Stimulated activated CD8-positive, alpha-beta memory T cell treated with anti-CD3 and anti-CD28 coated beads, Interleukin-4, amount 100 ng/mL, for 48 hours (primary cell): ENCODE measurements at regions not wholly inside any gene's neighbourhood (a gene's known extent, or its start where the extent isn't known, plus 50 kb on each side); places are given as distances from the start of the nearest gene placed in this dataset.
"Not testable (repeated sequence)": the region's sequence is repeated elsewhere in the genome, so short reads cannot be mapped to it uniquely, and the experiment has no call there.

Source experiments
- DNase-seq: peaks from one replicate; pipeline ENCODE4 v3.0.0-alpha.2; 2020

DNA sequence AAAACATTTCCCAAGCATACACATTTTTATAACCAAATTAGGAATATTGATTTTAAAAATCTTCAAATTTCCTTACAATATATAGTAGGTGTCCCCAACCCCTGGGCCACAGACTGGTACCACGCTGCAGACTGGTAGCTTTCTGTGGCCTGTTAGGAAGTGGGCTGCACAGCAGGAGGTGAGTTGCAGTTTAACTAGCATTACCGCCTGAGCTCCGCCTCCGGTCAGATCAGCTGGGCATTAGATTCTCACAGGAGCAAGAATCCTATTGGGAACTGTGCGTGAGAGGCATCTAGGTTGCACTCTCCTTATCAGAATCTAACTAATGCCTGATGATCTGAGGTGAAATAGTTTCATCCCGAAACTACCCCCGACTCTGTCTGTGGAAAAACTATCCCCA lies 62.1 kb downstream of the ZWINT start:
- DNase-seq = no peak

DNA sequence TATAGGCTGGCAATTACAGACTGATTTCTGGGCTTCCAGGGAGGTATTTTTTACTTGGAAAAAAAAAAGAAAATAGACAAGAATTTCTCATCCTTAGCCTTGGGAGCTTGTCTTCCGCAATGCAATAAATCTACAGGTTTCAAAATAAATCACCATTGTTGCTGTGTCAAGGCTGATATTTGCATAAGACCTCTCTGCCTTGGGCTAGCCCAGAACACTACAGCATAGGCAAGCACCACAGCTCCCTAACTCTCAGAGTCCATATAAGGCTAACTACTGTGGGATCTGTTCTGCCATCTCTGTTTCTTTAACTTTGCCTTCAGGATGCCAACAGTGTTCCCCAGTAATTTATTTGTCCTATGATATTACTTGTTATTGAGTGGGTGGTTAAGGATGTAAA lies 64.4 kb downstream of the ZWINT start:
- no peak for DNase-seq

- no peak for DNase-seq
Measured at GRCh38 chr10:56288403-56288802, 72.7 kb downstream of the ZWINT start.

GRCh38 chr10:56286096-56286495 lies 75.0 kb downstream of the ZWINT start:
- DNase-seq = no peak

DNA sequence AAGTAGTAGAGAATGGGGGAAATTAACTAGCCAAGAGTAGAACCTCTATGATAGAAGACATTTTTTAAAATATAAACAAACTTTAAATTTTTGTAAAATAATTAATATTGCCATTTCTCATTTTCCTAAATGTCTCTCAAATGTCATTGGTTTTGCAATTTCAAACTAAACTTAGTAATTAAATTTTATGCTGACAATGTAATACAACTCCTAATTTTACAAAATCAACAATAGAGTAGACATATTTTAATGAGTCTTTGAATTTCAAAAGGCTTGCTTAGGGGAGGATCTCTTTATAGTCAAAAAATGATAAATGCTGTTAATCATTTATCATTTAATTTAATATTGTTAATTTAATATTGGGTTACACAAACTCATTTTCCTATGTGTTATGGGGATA lies 81.8 kb downstream of the ZWINT start:
- DNase-seq = no peak

DNA sequence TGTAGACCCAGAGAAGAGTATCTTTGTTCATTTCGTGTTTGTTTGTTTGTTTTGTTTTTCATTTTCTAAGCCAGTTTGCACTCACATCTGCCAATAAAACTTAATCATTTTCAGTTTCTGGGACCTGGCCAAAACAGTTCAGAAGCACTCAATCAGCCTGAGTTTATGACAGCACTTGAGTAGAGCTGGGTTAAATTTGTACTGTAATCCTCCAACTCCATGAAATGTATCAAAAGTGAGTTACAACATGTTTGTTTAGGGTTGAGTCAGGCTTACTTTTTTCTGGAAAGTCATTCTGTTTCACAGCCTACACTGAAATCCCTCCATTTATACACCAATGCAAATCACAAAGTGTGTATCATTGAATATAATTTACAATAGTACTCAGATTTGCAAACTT lies 91.9 kb downstream of the ZWINT start:
- no peak for DNase-seq

- DNase-seq = no peak
Measured at GRCh38 chr10:56266120-56266519, 94.9 kb downstream of the ZWINT start.

DNA sequence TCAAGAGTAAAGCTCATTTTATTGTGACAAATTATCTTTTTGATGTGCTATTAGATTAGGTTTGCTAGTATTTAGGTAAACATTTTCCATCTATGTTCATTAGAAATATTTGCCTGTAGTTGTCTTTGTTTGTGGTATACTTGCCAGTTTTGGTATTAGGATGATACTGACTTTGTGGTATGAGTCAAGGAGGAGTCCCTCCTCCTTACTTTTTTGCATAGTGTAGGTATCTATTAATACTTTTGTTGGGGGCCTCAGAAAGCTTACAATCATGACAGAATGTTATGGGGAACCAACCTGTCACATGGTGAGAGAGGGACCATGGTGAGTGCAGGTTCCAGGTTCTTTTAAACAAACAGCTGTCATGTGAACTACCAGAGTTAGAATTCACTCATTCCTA lies 102.1 kb downstream of the ZWINT start:
- DNase-seq = no peak

DNA sequence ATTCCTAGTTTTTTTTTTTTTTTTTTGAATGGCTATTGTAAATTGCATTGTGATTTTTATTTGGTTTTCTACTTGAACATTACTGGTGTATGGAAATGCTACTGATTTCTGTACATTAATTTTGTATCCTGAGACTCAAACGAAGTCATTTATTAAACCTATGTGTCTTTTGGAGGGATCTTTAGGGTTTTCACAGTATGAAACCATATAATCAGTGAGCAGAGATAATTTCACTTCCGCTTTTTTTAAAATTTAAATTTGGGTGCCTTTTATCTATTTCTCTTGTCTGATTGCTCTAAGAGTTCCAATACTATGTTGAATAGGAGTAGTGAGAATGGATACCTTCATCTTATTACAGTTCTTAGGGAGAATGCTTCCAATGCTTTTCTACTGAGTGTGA lies 102.7 kb downstream of the ZWINT start:
- no peak for DNase-seq

GRCh38 chr10:56255298-56255697 lies 105.8 kb downstream of the ZWINT start:
- DNase-seq = no peak

GRCh38 chr10:56240471-56240870 lies 120.6 kb downstream of the ZWINT start:
- no peak for DNase-seq

DNA sequence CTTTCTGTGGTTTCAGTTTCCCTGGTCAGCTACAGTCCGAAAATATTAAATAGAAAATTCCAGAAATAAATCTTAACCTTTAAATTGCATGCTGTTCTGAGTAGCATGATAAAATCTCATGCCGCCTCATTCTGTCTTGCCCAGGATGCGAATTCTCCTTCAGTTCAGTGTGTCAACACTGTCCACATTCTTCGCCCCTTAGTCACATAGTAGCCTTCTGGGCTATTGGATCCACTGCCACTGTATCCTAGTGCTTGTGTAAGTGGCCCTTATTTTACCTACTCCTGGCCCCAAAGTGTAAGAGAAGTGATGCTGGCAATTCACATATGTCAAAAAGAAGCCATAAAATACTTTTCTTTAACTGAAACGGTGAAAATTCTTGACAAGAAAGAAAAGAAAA lies 129.6 kb downstream of the ZWINT start:
- no peak for DNase-seq

GRCh38 chr10:56222237-56222636 lies 138.8 kb downstream of the ZWINT start:
- DNase-seq = no peak

GRCh38 chr10:56212951-56213350 lies 148.1 kb downstream of the ZWINT start:
- DNase-seq = no peak

DNA sequence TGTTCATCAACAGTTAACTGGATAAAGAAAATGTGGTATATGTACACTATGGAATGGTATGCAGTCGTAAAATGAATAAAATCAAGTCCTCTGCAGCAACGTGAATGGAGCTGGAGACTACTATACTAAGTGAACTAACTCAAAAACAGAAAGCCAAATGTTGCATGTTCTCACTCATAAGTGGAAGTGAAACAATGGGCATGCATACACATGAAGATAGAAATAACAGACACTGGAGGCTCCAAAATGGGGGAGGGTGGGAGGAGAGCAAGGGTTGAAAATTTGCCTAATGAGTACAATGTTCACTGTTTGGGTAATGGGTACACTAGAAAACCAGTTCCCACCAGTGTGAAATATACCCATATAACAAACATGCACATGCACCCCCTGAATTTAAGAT lies 179.5 kb downstream of the ZWINT start:
- no peak for DNase-seq

DNA sequence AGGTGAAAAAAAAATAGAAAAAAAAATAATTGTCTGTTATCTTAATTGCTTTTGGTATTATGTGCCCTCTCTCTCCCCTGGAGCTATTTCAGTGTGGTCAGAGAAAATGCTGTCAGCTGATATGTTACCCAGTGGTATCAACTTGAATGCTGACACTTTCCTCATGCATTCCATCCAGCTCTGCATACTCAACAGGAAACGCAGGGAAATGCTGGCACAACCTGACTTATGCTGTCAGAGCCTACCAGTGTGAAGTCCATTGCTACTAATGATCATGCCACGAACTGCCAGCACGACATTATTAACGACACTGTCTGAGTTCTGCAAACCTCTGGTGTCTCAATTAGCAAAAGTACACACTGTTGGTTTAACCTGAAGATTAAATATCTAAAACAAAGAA lies 182.8 kb downstream of the ZWINT start:
- no peak for DNase-seq

DNA sequence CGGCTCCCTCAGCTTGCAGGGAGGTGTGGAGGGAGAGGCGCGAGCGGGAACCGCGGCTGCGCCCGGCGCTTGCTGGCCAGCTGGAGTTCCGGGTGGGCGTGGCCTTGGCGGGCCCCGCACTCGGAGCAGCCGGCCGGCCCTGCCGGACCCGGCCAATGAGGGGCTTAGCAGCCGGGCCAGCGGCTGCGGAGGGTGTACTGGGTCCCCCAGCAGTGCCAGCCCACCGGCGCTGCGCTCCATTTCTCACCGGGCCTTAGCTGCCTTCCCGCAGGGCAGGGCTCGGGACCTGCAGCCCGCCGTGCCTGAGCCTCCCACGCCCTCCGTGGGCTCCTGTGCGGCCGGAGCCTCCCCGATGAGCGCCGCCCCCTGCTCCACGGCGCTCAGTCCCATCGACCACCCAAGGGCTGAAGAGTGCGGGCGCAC lies 206.0 kb downstream of the ZWINT start:
- not testable (repeated sequence) for DNase-seq

- no peak for DNase-seq
Measured at GRCh38 chr10:56146806-56147205, 214.3 kb downstream of the ZWINT start.

- no peak for DNase-seq
Measured at GRCh38 chr10:56142092-56142728, 218.8 kb downstream of the ZWINT start.

DNA sequence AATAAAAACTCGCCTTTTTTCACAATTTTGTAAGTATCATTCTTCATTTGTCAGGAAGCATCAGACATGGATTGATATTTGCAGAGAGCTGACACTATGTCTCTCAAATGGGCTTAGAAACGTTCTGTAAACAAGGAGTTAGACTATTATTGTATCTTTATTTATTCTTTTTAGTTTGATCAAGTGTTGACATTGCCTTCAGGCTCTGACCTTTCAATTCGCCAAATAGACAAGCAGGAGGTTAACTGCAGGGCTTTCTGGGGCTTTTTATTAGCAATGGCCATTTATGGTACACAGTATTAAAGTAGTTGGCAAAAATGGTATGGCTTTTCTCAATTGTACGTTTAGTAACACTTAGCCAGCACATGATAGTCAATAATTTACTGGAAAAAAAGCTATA lies 221.7 kb downstream of the ZWINT start:
- no peak for DNase-seq

DNA sequence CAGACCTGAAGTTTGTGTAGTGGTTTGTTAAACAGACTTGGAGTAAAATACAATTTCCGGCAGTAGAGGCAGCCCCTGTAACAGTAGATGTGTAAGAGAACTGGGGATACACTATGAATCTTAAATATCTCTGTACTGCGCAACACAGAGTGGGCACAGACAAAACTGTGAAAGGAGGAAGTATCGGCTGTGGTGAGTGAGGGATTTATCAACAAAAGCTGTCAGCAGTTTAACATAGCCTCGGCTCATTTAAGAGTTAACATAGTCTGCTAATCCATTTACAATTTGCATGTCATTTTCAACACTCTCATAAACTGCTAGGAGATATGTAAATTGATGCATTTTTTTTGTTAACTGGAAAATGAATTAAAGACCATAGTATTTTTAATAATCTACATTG lies 225.2 kb downstream of the ZWINT start:
- no peak for DNase-seq

DNA sequence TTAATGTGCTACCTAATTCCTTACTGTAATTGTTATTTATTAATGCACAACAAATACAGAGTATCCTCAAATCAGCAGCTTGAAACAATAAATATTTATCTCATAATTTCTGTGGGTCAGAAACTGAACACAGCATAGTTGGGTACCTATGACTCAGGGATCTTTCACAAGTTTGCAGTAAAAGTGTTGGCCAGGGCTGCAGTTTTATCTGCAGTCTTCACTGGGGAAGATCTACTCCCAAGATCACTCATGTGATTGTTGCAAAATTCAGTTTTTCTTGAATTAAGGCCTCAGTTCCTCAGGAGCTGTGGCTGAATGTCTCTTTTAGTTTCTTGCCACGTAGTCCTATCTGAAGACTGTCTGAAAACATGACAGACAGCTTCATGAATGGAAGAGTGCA lies 237.8 kb downstream of the ZWINT start:
- no peak for DNase-seq

- no peak for DNase-seq
Measured at GRCh38 chr10:56116684-56117083, 244.4 kb downstream of the ZWINT start.

- no peak for DNase-seq
Measured at GRCh38 chr10:56109454-56109853, 251.6 kb downstream of the ZWINT start.

GRCh38 chr10:56104923-56105322 lies 256.1 kb downstream of the ZWINT start:
- DNase-seq = no peak

DNA sequence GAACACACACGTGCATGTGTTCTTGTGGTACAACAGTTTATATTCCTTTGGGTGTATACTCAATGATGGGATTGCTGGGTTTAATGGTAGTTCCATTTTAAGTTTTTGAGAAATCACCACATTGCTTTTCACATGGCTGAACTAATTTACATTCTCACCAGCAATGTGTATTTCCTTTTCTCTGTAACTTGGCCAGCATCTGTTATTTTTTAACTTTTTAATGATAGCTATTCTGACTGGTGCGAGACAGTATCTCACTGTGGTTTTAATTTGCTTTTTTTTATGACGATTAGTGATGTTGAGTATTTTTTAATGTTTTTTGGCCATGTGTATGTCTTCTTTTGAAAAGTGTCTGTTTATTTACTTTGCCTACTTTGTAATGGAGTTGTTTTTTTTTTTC lies 256.6 kb downstream of the ZWINT start:
- no peak for DNase-seq
